GM19239 (cell line): ENCODE measurements at regions not wholly inside any gene's neighbourhood (a gene's known extent, or its start where the extent isn't known, plus 50 kb on each side); places are given as distances from the start of the nearest gene placed in this dataset.

Source experiments
- DNase-seq: peaks from one replicate; pipeline ENCODE4 v3.0.0; 2011; ENCODE audit warnings: low spot score; ENCODE audit not compliant: insufficient read length
- FAIRE-seq: peaks from 2 replicates; lab custom pipeline; 2011; peaks lifted over from hg19 to GRCh38; lab: Jason Lieb, UNC

- DNase-seq, result no peak
These were observed 125.0 kb downstream of the UNC5CL start for GRCh38 chr6:40914005-40914404.

GRCh38 chr6:40912158-40912946 is 126.7 kb downstream of the UNC5CL start:
- peak; percentile 58 for DNase-seq
- peak; percentile 90 for FAIRE-seq

More at GRCh38 chr6:40914005-40914404, 125.0 kb downstream of the UNC5CL start:
- FAIRE-seq, result no peak

- FAIRE-seq (no peak), DNase-seq (no peak)
These were observed 128.6 kb downstream of the UNC5CL start for GRCh38 chr6:40910260-40910893.

- DNase-seq (no peak), FAIRE-seq (no peak)
These were observed 129.2 kb downstream of the UNC5CL start for GRCh38 chr6:40909811-40910210.

GRCh38 chr6:40907198-40907701 is 131.8 kb downstream of the UNC5CL start:
- DNase-seq (no peak), FAIRE-seq (no peak)

- DNase-seq (no peak), FAIRE-seq (no peak)
These were observed 132.3 kb downstream of the UNC5CL start for GRCh38 chr6:40906759-40907158.

GRCh38 chr6:40904583-40905194 is 134.3 kb downstream of the UNC5CL start:
- DNase-seq, result no peak
- FAIRE-seq, result no peak

GRCh38 chr6:40903456-40903855 is 135.6 kb downstream of the UNC5CL start:
- DNase-seq (no peak), FAIRE-seq (no peak)

- FAIRE-seq, result no peak
- no peak for DNase-seq
These were observed 137.5 kb downstream of the UNC5CL start for GRCh38 chr6:40901322-40902055.

GRCh38 chr6:40900791-40901190 is 138.2 kb downstream of the UNC5CL start:
- FAIRE-seq (no peak), DNase-seq (no peak)

- no peak for FAIRE-seq
These were observed 139.3 kb downstream of the UNC5CL start for GRCh38 chr6:40899684-40900155.

GRCh38 chr6:40898073-40898472 is 140.9 kb downstream of the UNC5CL start:
- FAIRE-seq (no peak), DNase-seq (no peak)

More at GRCh38 chr6:40899684-40900155, 139.3 kb downstream of the UNC5CL start:
- no peak for DNase-seq

- FAIRE-seq, result no peak
These were observed 141.5 kb downstream of the UNC5CL start for GRCh38 chr6:40897390-40898003.

GRCh38 chr6:40896696-40897095 is 142.3 kb downstream of the UNC5CL start:
- FAIRE-seq (no peak), DNase-seq (no peak)

More at GRCh38 chr6:40897390-40898003, 141.5 kb downstream of the UNC5CL start:
- no peak for DNase-seq

- DNase-seq (no peak), FAIRE-seq (no peak)
These were observed 143.8 kb downstream of the UNC5CL start for GRCh38 chr6:40894962-40895799.

GRCh38 chr6:40893021-40893420 is 146.0 kb downstream of the UNC5CL start:
- no peak for FAIRE-seq
- no peak for DNase-seq

GRCh38 chr6:40892223-40892622 is 146.8 kb downstream of the UNC5CL start:
- DNase-seq (no peak), FAIRE-seq (no peak)

- no peak for DNase-seq
These were observed 147.3 kb downstream of the UNC5CL start for GRCh38 chr6:40891686-40892085.

GRCh38 chr6:40891131-40891530 is 147.9 kb downstream of the UNC5CL start:
- FAIRE-seq (no peak), DNase-seq (no peak)

More at GRCh38 chr6:40891686-40892085, 147.3 kb downstream of the UNC5CL start:
- FAIRE-seq, result no peak
